Fibroblast of skin of left quadriceps (primary cell): ENCODE measurements at regions not wholly inside any gene's neighbourhood (a gene's known extent, or its start where the extent isn't known, plus 50 kb on each side); places are given as distances from the start of the nearest gene placed in this dataset.
"Not testable (repeated sequence)": the region's sequence is repeated elsewhere in the genome, so short reads cannot be mapped to it uniquely, and the experiment has no call there.

ENCODE experiments used
- DNase-seq, 2 experiments: peaks; one replicate each; pipeline ENCODE4 v3.0.0-alpha.2; 2013; ENCODE audit warnings: low read depth in 2 of 2

DNA sequence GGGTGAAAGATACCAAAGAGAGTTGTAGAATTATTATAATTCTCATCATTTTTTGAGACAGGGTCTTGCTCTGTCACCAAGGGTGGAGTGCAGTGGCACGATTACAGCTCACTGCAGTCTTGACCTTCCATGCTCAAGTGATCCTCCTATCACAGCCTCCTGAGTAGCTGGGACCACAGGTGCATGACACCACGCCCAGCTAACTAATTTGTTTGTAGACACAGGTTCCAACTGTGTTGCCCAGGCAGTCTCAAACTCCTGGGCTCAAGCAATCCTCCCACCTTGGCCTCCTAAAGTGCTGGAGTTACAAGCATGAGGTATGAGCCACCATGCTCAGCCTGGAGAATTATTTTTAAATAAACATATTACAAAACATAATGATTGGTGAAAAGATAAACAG, 92.8 kb upstream of the MSH6 start:
- no peak for DNase-seq

DNA sequence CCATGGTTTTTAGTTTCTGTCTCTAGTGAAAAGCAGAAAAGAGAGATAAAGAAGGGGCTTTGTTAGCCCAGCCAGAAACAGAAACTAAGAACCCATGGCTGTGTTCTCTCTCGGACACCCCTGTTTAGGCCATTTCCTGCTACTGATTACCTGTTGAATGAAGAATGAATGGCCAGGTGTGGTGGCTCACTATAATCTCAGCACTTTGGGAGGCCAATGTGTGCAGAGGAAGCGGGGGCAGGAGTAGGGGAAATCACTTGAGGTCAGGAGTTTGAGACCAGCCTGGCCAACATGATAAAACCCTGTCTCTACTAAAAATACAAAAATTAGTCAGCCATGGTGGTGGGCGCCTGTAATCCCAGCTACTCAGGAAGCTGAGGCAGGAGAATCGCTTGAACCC, 93.8 kb upstream of the MSH6 start:
- not testable (repeated sequence) for DNase-seq

DNA sequence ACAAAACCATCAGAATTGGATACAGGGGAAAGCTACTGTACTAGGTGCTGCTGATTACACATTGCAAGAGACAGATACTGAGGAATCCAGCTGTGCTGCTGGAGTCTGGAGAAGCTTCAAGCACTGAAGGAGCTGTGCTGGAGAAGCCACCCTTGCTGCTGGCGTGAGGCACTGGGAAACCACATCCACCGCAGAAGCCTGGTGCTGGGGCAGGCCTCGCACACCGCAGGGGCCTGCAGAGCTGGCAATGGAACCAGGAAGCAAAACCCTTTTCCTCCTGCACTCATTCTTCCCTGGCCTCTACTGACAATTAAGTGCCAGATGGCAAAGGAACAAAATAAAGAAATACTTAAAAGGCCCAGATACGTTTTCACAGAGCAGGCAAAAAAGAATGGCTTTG, 94.4 kb upstream of the MSH6 start:
- DNase-seq, result no peak

DNA sequence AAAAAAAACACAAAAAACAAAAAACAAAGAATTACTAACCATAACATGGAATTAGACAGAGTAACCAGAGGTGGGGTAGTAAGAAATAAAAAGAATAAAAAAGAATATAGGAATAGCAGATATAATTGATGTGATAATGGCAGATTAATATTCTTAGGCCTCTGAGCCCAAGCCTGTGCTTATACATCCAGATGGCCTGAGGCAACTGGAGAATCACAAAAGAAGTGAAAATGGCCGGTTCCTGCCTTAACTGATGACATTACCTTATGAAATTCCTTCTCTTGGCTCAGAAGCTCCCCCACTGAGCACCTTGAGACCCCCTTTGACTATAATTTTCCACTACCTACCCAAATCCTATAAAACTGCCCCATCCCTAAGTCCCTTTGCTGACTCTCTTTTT, 95.1 kb upstream of the MSH6 start:
- DNase-seq, result no peak

DNA sequence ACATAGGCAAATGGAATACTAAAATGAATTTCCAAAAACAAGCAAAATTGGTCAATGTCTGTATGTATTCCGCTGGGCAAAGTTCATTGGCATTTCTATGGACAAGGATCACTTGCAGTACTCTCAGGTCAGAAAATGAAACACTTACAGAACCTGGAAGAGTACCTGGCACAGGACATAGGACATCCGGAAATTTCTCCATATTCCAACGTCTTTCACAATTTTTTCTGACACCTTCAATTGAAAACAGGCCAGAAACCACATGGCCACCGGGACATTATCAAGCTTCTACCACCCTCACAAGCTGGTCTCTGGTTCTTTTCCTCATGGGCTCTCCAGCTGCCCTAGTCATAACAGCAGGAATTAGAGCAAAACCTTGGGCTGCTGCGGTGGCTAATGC, 96.9 kb upstream of the MSH6 start:
- no peak for DNase-seq

DNA sequence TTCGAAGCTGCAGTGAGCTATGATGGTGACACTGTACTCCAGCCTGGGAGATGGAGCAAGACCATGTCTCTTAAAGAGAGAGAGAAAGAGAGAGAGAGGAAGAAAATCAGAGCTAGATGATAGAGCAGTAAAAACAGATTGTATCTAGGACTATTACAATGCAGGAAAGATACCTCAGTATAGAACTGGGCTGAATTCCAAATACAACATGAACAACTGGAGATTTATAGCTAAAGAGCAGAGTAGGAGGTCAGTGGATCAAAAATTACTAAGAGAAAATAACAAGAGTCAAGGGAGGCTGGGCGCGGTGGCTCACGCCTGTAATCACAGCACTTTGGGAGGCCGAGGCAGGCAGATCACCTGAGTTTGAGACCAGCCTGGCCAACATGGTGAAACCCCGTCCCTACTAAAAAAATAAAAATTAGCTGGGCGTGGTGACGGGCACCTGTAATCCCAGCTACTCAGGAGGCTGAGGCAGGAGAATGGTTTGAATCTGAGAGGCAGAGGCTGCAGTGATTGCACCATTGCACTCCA, 100.7 kb upstream of the MSH6 start:
- DNase-seq, result no peak

DNA sequence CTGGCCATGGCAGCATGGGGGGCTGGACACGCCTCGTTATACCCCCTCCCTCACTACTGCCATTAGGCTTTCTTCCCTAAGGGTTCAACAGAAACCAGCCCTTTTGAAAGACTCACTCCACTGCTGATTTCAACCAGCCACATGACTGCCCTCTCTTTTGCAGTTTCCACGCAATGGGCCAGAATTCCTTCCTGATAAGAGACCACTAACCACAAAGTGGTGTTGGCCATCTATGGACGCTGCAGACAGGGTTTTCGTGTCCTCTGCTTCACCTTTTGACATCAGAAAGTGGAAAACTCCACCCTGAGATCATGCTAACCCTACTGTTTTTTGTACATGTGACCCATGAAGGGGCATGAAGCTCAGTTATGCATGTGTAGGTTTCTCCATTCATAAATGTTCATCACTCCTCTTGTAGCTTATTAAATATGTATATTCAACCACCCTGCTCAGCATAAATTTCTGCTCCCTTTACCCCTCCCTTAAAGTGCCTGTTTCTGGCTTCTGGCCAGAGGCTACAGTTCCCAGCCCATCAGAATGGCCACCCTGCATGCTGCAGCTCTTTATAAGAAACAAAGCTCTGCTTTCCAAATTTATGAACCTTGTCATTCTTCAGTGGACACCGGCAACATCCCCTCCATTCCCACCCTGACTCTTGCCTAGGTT, 105.6 kb upstream of the KCNK12 start:
- no peak for DNase-seq

DNA sequence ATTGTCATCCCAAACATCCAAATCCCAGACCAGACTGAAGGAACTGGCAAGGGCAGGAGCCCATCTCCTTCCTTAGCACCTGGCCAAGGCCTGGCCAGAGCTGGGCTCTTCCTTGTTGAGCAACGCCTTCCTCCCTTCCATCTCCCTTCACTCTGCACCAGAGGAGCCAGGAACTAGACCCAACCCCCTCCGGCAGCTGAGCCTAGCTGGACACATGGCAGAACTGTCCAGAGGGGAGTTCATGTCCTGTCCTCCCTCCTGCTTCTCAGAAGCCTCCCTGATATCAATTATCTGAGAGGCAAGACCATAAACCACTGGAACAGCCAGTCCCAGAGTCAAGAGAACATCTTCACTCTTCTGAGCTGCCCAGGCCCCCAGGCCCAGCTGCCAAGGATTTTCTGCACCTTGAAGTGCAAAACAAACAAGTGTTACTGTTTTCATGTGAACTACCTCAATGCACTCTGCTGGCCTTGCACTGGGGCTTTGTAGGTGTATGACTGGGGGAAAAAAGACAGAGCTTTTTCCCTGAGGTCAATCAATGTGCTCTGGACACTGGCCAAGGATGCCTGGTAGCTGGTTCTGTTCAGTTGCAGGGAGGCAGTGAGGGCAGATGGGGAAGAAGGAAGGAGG, 104.5 kb upstream of the KCNK12 start:
- DNase-seq, result no peak

DNA sequence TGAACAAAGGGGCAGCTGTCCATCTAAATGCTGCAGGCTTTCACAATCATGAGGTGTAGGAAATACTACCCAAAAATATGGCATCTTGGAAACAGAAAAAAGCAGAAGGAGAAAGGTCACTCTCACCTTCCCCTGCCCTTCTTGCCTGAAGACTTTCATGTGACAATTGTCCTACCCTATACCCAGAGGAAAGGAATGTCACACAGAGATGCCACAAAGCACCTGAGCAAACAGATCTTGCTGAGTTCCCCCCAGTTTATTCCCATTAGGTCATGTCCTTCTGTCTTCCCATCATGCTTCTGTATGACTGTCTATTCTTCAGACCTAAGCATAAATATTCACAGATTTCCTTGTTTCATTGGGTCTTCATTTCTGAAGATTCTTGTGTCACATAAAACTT, 95.5 kb upstream of the KCNK12 start:
- no peak for DNase-seq

DNA sequence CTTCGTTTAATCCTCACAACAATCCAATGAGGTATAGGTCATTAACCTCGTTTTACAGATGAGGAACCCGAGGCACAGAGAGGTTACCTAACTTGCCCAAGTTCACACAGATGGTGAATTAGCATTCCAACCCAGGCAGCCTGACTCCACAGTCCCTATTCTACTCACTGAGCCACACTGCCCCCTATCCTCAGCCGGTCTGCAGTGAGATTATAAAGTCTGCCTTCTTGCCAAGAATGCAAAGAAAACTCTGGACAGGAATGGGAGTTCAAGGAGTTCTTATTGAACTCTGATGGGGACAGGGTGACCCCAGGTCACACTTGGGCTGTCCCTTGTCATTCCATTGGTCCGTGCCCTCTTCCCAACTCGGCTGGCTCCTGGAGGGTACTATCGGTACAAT, 94.0 kb upstream of the KCNK12 start:
- no peak for DNase-seq

DNA sequence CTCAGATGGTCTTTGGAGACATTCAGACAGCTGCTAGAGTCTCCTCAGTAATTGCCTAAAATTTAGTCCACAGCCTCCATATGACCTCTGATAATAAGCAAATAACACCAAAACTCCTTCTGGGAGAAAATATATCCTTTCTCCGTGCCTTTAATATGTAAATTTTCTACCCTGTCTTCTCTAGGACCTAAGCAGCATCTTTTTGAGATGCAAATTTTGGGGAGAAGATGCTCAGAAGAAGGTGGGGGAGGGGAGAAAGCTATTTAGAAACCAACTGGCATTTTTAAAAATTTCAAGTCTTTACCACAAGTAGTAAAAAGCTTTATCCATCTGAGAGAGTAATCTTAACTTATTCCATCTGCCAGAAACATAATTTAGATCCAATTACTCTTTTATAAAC, 91.8 kb upstream of the KCNK12 start:
- DNase-seq, result no peak

DNA sequence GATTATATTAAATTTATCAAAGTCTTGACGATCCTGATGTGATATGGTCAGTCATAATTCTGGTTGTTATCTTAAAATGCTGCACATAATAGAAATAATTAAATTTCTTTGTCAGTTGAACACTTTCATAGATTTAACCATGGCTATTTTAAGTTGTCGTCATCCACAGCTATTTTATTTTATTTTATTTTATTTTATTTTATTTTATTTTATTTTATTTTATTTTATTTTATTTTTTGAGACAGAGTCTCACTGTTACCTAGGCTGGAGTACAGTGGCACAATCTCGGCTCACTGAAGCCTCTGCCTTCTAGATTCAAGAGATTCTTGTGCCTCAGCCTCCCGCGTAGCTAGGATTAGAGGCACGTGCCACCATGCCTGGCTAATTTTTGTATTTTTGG, 90.5 kb upstream of the KCNK12 start:
- DNase-seq, result no peak

DNA sequence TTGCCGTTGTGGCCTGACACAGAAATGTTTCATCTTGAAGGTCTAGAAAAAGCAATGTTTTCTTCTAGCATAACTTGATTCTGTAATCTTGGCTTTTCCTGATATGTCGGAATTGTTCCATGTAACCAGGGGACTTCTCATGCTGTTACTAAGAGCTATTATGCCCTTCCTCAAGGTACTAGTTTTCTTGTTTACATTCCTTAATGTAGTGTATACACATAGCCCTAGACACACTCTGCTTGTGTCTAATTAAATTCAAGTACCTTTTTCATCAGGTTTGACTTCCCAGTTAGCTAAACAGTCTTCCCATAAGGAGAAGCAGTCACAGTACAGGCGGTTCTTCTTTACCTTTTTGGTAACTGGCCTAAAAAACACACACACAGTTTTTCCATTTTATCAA, 89.4 kb upstream of the KCNK12 start:
- DNase-seq, result no peak

DNA sequence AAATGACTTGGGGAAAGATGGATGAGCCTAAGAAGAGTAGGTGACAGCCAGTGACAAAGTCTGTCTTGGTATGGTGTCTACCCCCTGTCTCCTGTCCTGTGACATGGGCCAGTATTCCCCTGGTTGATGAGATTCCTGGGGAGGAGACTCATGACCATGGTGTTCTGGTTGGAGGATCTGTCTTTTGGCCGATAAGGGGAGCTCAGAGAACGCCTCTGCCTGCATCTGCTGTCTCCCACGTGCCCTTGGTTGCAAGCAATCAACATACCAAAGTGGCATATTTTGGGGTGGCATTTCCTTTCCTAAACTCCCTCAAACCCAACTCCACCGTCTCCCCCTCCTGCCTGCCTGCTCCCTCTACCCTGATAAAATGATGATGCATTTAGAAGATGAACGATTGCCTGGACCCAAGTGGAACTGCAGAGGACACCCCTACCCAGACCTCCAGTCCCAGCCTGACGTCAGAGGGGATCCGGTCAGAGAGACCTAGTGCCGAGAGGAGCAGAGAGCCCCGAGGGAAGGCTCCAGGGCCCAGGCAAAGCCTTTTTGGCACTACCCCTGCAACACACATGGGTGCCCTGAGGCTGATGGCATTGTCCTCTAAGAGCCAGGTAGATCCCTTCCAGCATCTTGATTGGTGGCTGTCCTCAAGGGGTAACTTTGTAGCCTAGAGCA, 88.0 kb upstream of the KCNK12 start:
- DNase-seq, result no peak

DNA sequence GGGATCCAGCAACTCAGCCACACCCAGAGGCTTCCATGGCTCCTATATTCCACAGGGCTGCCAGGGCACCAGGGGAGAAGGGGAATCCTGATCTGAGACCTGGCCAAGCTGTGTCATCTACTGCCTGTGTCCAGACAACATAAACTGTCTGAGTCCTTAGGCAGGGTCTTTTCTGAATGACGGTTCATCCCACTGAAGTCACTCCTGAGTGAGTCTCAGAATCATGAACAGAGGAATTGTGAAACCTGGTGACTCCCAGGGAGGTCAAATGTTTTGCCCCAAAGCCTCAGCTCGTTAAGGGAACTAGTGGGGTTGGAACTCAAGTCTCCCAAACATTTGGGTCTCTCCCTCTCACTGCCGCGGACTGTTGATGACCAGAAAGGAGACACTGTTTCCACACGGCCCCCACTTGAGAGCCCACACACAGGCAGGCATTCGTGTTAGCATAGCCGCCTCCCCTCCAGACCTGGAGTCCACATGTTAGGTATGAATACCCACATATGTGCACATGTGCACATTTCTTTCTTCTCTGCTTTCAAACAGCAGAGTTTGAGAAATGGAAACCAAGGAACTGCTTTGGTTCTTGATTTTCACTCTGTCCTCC, 87.2 kb upstream of the KCNK12 start:
- no peak for DNase-seq

DNA sequence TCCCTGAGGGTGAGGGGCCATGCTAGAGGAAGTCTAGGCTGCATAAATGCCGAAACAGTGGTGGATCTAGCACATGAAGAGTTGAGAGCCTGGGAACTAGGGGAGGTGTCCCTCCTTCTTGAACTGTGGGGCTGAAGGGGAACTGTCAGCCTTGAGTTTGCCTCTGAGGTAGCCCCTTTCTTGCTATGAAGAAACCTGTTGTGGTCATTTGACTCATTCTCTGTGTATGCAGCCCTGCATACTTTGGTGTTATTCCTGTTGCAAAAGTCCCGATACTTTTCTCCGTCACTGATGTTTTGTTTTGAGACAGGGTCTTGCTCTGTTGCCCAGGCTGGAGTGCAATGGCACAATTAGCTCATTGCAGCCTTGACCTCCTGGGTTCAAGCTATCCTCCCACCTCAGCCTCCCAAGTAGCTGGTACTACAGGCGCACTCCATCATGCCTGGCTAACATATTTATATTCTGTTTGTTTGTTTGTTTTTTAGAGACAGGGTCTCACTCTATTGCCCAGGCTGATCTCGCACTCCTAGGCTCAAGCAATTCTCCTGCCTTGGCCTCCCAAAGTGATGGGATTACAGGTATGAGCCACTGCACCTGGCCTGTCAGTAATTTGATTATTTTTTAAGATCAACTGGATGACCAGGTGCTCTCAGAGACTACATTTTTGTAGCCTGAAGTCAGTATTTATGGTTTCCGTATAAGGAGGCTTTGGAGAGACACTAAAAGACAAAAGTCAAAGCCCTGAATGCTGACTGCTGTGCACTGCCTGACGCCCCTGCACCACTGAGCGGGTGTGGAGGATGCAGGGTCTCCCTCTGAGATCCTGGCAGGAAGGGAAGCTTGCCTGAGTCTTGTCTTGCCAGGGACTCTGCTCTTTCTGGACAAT, 86.2 kb upstream of the KCNK12 start:
- no peak for DNase-seq

DNA sequence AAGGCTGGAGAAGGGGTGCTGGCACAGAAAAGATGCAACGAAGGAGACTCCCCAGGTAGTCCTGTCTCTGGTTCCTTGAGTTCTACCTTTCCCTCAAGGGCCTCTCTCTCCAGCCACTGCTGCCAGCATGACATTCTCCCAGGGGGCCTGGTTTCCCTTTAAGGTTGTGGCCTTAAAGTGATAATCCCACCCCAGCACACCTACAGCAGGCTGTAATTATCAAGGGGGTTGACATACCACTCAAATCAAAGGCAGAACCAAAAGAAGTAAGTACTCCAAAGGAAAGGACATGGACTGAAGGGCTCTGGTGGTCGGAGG, 84.7 kb upstream of the KCNK12 start:
- DNase-seq, result no peak

DNA sequence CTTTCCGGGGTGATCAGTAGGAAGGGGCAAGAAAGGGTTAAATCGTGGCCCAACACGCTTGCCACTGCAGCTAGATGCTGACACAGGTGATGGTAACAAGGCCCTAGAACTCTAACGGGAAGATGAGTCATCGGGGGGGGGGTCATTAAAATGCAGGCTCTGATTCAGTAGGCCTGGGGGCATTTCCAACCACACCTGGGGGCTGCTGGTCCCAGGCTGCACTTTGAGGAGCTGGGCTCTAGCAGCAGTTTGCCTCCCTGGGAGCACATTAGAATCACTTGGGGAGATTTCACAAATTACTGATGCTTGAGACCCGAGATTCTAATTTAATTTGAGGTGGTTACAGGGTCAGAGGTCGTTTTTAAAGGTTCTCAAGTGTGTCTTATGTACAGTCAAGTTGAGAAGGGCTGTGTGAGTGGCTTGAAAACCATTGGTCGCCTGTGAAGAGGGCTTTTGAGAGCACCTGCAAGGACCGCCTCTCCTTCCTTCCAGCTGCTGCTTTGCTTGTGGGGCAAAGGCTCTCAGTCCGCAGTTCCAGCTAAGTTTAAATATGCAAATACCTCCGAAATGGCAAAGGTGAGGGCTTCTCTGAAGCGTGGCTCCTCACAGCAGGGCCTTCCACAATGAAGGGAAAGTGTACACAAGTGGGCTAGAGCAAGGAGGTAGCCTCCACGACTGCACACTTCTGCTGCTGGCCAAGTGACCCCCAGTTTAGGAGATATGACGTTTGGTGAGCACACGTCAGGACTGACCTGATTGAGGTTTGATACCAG, 84.2 kb upstream of the KCNK12 start:
- DNase-seq, result no peak

DNA sequence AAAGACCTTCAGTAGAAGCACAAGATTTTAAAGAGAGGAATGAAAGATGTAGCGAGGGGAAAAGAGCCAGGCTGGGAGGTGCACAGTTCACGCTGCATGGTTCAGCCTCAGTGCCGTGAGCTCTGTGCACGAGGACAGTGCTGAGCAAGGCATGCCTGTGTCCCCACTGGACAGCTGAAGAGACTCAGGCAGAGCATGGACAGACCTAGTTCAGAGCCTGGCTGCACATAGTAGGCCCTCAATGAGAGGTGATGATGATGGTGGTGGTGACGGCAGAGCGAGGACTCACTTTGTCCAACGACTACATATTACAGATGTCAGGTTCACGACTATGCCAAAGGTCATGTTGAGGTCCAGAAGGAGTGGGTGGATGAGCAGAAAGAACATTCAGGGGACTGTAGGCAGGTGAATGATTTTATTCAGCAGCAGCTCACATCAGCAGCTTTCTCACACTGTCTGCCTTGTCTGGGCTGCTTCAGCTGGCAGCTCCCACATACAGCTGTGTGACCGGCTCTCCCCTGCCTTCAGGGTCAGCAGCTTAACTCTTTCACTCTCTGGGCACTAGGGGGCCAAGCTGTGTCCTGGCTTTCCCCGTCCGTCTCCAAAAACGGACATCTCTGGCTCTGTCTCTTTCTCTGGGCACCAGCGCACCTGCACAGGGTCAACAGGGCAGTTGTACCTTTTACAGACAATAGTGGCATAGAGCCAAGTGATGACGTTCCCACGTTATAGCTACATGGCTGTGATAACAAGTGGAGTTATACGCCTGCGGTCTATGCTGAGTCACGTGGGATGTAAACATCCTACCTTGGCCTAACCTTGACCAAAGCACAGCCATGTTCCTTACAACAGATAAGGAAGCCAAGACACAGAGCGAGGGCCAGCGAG, 83.4 kb upstream of the KCNK12 start:
- no peak for DNase-seq

DNA sequence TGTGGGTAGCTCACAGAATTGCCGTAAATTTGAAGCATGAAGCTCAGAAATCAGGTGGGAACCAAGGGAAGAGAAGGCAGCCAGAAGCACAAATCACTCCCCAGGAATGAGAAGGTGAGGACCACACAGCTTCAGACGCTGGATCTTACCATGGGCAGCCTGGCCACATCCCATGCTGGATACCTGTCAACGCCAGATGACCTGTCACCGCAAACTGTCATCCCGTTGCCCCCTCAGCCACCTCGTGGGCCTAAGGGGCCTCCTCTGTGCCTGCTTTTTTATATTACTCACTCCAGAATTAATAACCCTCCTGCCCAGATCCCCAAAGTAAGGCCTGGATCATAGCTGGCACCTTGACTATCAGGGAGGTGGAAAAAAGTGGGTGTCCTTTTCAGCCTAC, 82.3 kb upstream of the KCNK12 start:
- no peak for DNase-seq
